GM12864 (cell line): ENCODE measurements at regions not wholly inside any gene's neighbourhood (a gene's known extent, or its start where the extent isn't known, plus 50 kb on each side); places are given as distances from the start of the nearest gene placed in this dataset.

Experiments used
- DNase-seq: peaks from one replicate; pipeline ENCODE4 v3.0.0-alpha.2; 2011; ENCODE audit warnings: low read depth
- H3K4me3 ChIP-seq: 2 replicates; pipeline ENCODE4 v1.5.1; 2011; ENCODE audit warnings: mild to moderate bottlenecking, low read depth, low read length, control low read depth
- TF ChIP-seq, protein P1 (sequence below): IDR thresholded peaks from 2 replicates; pipeline ENCODE4 v1.5.1; 2011; ENCODE audit warnings: low read depth, mild to moderate bottlenecking, moderate library complexity, low read length, control low read depth, inconsistent platforms; ENCODE audit errors: missing control alignments

DNA sequence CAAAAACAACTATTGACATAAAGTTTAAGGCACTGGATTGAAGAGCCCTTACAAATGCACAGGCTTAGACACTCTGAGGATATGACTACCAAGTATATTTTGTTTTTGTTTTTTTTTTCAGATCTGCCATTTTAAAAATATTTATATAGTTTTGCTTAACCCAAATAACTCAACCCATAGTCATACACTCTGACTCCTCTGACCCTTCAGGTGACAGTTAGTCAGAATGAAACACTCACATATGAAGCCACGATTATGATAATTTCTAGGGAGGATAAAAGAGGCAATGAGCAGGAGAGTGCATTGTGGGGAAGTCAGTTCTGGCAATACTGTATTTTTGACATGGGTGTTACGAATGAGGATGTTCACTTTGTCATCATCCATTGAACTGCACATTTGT is 774.7 kb downstream of the MECOM start:
- no peak for DNase-seq
- TF ChIP-seq, protein P1, sequence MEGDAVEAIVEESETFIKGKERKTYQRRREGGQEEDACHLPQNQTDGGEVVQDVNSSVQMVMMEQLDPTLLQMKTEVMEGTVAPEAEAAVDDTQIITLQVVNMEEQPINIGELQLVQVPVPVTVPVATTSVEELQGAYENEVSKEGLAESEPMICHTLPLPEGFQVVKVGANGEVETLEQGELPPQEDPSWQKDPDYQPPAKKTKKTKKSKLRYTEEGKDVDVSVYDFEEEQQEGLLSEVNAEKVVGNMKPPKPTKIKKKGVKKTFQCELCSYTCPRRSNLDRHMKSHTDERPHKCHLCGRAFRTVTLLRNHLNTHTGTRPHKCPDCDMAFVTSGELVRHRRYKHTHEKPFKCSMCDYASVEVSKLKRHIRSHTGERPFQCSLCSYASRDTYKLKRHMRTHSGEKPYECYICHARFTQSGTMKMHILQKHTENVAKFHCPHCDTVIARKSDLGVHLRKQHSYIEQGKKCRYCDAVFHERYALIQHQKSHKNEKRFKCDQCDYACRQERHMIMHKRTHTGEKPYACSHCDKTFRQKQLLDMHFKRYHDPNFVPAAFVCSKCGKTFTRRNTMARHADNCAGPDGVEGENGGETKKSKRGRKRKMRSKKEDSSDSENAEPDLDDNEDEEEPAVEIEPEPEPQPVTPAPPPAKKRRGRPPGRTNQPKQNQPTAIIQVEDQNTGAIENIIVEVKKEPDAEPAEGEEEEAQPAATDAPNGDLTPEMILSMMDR: no peak

DNA sequence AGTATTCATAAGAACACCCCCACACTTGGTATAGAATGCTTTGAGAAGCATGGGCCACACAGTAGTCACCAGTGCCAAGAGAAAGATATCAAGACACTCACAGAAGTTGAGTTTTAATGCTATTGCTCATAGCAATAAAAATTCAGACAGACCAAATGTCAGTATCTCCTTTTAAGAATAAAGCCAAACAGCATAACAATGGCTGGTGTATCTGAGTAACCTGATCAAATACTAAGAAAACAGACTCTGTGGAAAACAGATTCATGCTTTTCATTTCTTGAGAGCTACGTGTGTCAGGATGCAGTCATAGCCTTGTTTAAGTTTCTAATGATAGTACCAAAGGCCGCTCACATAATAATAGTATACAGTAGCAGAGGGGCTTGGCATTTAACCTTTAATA is 778.5 kb downstream of the MECOM start:
- H3K4me3 ChIP-seq: no peak overlapping the region
- no peak for DNase-seq
- TF ChIP-seq, protein P1: no peak

More for the DNA sequence above, 774.7 kb downstream of the MECOM start:
- no peak overlapping the region for H3K4me3 ChIP-seq

DNA sequence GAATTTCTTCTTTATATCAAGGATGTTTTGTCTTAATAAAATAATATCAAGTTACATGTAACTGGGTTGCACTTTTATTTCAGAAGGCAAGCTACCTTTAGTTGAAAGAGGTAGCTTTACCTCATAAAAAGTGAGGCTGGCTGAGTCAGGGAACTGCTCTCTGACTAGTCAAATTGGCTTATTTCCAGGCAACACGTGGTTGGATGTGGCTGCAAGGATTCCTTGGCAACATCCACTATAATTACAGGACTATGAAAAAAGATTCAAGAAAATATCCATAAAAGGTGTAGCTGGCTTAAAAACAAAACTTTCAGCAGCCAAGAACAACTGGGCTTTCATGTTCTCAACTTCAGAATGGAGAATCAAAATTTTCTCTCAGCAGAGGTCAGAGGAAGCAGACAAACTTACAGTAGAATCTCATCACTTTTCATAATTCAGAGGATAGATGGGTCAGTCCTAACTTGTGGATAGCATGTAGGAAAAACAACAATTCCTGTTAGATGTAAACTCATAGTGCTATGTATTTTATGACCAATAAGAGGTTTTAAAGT is 779.1 kb downstream of the MECOM start:
- TF ChIP-seq, protein P1: no peak
- no peak for DNase-seq
- H3K4me3 ChIP-seq: no peak overlapping the region

DNA sequence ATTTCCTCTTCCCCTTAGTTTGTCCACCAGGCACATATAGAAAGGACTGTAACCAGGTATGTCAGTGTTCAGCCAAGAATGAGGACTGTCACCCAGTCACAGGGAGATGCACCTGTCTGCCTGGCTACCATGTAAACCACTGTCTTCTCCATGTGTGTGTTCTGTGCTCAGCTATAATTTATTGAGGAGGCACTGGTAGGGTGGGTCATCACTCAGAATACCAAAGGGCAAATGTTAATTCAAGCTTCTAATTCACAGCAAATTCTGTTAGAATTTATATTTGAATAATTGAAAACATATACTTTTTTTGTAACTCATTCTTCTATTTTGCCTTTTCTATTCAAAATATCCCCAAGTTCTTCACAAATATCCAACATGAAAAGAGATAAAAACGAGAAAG is 780.4 kb downstream of the MECOM start:
- no peak overlapping the region for H3K4me3 ChIP-seq
- TF ChIP-seq, protein P1: no peak
- DNase-seq: no peak

DNA sequence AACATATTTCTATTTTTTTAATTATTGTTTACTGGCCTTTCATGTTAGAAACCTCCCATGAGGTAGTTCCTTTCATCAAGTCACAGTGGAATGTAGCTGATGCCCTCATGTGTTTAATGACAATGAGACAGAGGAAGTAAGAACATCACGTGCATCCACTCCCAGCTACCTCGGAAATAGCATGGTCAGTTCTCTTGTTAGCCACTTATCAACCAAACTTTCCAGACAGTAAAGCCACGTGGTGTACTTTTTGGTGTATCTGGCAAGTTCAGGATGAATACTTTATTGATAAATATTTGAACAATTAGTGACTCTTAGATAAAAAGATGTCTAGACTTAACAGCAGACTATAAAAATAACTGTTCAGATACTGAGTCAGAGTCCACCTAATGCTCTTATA is 781.7 kb downstream of the MECOM start:
- TF ChIP-seq, protein P1: no peak
- no peak overlapping the region for H3K4me3 ChIP-seq
- DNase-seq: no peak

DNA sequence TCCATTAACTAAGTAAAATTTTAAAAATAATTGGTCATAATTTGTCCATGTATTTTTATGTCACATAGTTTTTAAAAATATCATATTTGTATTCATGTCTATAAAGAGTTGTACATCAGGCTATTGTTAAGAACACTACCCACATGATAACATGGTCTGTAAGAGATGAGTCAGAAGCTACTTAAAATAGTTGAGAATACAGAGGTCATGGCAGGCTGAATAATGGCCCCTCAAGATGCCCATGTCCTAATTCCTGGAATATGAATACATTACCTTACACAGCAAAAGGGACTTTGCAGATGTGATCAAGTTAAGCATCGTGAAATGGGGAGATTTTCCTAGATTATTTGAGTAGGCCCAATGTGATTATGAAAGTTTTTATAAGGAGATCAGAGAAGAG is 782.9 kb upstream of the GOLIM4 start:
- TF ChIP-seq, protein P1: no peak
- no peak for DNase-seq
- no peak overlapping the region for H3K4me3 ChIP-seq

DNA sequence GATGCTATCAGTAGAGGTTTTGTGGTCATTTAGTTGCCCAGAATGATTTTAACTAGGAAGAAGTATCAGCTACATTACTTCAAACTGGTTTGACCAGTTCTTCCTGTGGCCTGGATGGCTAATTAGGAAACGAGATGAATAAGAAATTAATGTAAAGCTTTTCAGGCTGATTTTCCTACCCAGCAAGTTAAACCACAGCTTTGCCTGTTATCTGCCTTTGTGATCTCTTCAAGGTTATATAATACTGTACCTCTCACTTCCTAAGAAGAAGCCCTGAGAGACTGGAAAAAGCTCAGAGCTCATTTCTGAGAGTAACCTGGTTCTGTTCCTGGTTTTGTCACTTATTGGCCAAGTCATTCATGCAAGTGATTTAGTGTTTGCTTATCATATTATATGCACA is 782.2 kb upstream of the GOLIM4 start:
- DNase-seq: no peak
- TF ChIP-seq, protein P1: no peak
- H3K4me3 ChIP-seq: no peak overlapping the region
